ENCODE measurements at regions not wholly inside any gene's neighbourhood (a gene's known extent, or its start where the extent isn't known, plus 50 kb on each side); places are given as distances from the start of the nearest gene placed in this dataset.
A peak's percentile ranks its signal among the peaks of the same experiment; 100 is the strongest.

GRCh38 chr6:16819752-16820151, 58.5 kb upstream of the ATXN1 start:
- TF ChIP-seq CTCF (IDR thresholded peaks at IDR 0.05) (peak in 2 of 6 experiments; percentile 17 to 27), POLR2A (IDR thresholded peaks at IDR 0.05) (no peak)

Measured in adrenal gland (tissue), 5 donors.